GM12878 (cell line): ENCODE measurements at regions not wholly inside any gene's neighbourhood (a gene's known extent, or its start where the extent isn't known, plus 50 kb on each side); places are given as distances from the start of the nearest gene placed in this dataset.

Experiments used
- ATAC-seq: fragments of 200-7000 bp; cut with Tn5 transposase; 3 replicates; pipeline ENCODE4 v1.9.1; 2020; ENCODE audit warnings: mild to moderate bottlenecking, moderate library complexity
- BruUV-seq: library from RNA; stranded (reverse); fragments of 400-500 nt; replicated peaks from 2 replicates; lab custom pipeline; 2021; lab: Mats Ljungman, UMichigan
- CTCF ChIA-PET: fragments of 300-600 bp; sonication (Branson Sonifier 250); formaldehyde crosslinking; extraction: SDS; loops from one replicate; lab custom pipeline; 2021; ENCODE audit warnings: inconsistent platforms; lab: Yijun Ruan, JAX
- POLR2A ChIA-PET: fragments of 350-600 bp; formaldehyde crosslinking; extraction: SDS; loops from one replicate; lab custom pipeline; 2021; ENCODE audit warnings: inconsistent platforms; lab: Charles Lee
- RAD21 ChIA-PET: fragments of 300-600 bp; sonication (Branson Sonifier 250); formaldehyde crosslinking; loops from one replicate; lab custom pipeline; 2023; ENCODE audit warnings: antibody characterized with exemption; ENCODE audit not compliant: unreplicated experiment; lab: Charles Lee
- SMC1A ChIA-PET: fragments of 300-600 bp; sonication (Branson Sonifier 250); formaldehyde crosslinking; loops from one replicate; lab custom pipeline; 2023; ENCODE audit not compliant: unreplicated experiment, uncharacterized antibody; lab: Charles Lee
- DNase-seq: peaks from one replicate; pipeline ENCODE4 v3.0.0-alpha.2; 2011; ENCODE audit warnings: low read depth, low spot score
- FAIRE-seq: peaks from 3 replicates; lab custom pipeline; 2011; peaks lifted over from hg19 to GRCh38; lab: Jason Lieb, UNC
- H2AFZ ChIP-seq: 2 replicates; pipeline ENCODE4 v1.6.0; 2011; ENCODE audit warnings: low read depth, low read length, control low read depth; ENCODE audit not compliant: control insufficient read depth
- H3K27ac ChIP-seq: 2 replicates; pipeline ENCODE4 v1.5.1; 2011; ENCODE audit warnings: control low read depth; ENCODE audit not compliant: control insufficient read depth, insufficient read depth
- H3K27me3 ChIP-seq, 2 experiments: replicated peaks in 1 of 2; 2 replicates each; pipeline versions ENCODE4 v1.6.0 to v1.6.1; 2011; ENCODE audit warnings: low read length in 1 of 2; ENCODE audit not compliant: control insufficient read depth in 2 of 2, insufficient read depth in 2 of 2
- H3K36me3 ChIP-seq, 2 experiments: 2 replicates each; pipeline ENCODE4 v1.5.1; 2011; ENCODE audit warnings: low read length in 1 of 2; ENCODE audit not compliant: control insufficient read depth in 2 of 2, insufficient read depth in 2 of 2
- H3K4me1 ChIP-seq: 2 replicates; pipeline ENCODE4 v1.6.1; 2011; ENCODE audit warnings: mild to moderate bottlenecking, low read length, moderate library complexity, mixed read lengths; ENCODE audit not compliant: control insufficient read depth, insufficient read depth
- H3K4me2 ChIP-seq: 2 replicates; pipeline ENCODE4 v1.6.0; 2011; ENCODE audit warnings: control low read depth; ENCODE audit not compliant: control insufficient read depth, insufficient read depth
- H3K4me3 ChIP-seq: fragments of 200-600 bp; sonication (generic); 2 replicates; pipeline ENCODE4 v1.5.1; 2016
- H3K79me2 ChIP-seq: 2 replicates; pipeline ENCODE4 v1.6.0; 2011; ENCODE audit warnings: low read length; ENCODE audit not compliant: control insufficient read depth, insufficient read depth
- H3K9ac ChIP-seq: 2 replicates; pipeline ENCODE4 v1.8.0; 2011; ENCODE audit warnings: low read length, control low read depth, mixed read lengths; ENCODE audit not compliant: control insufficient read depth, insufficient read depth
- H3K9me3 ChIP-seq: replicated peaks from 3 replicates; pipeline ENCODE4 v1.5.1; 2011; ENCODE audit warnings: mild to moderate bottlenecking, low read length; ENCODE audit not compliant: control insufficient read depth, insufficient read depth
- H4K20me1 ChIP-seq: 2 replicates; pipeline ENCODE4 v1.6.0; 2011; ENCODE audit not compliant: control insufficient read depth, insufficient read depth
- ATF3 ChIP-seq: IDR thresholded peaks from 2 replicates; pipeline ENCODE4 v1.6.1; 2011; ENCODE audit warnings: low read depth, mild to moderate bottlenecking, low read length, moderate library complexity, borderline replicate concordance; ENCODE audit errors: extremely low read depth
- CHD2 ChIP-seq: IDR thresholded peaks from 2 replicates; pipeline ENCODE4 v1.6.1; 2011; ENCODE audit warnings: low read depth, low read length, improper control_type of control experiment, borderline replicate concordance
- EZH2 ChIP-seq: IDR thresholded peaks from 2 replicates; pipeline ENCODE4 v1.6.1; 2012; ENCODE audit warnings: low read depth, mild to moderate bottlenecking, control low read depth, inconsistent platforms, low read length, borderline replicate concordance; ENCODE audit not compliant: control insufficient read depth
- FOS ChIP-seq: IDR thresholded peaks from 3 replicates; pipeline ENCODE4 v1.6.1; 2011; ENCODE audit warnings: borderline replicate concordance; ENCODE audit not compliant: insufficient read length; ENCODE audit errors: extremely low read depth
- FOXK2 ChIP-seq: fragments of 450-650 bp; IDR thresholded peaks from 2 replicates; pipeline ENCODE4 v1.6.1; 2017; ENCODE audit warnings: mild to moderate bottlenecking, moderate library complexity
- GABPA ChIP-seq: IDR thresholded peaks from 2 replicates; pipeline ENCODE4 v1.6.1; 2014; ENCODE audit warnings: antibody characterized with exemption, low read depth, mild to moderate bottlenecking, inconsistent platforms
- HDGF ChIP-seq: fragments of 450-650 bp; IDR thresholded peaks from 2 replicates; pipeline ENCODE4 v1.6.1; 2016; ENCODE audit warnings: antibody characterized with exemption
- KAT2A ChIP-seq: conservative IDR thresholded peaks from 2 replicates; pipeline ENCODE4 v1.6.1; 2011; ENCODE audit warnings: low read depth, low read length; ENCODE audit not compliant: control insufficient read depth
- MTA3 ChIP-seq: IDR thresholded peaks from 2 replicates; pipeline ENCODE4 v1.6.1; 2012; ENCODE audit warnings: low read length, inconsistent platforms, borderline replicate concordance
- MXI1 ChIP-seq: fragments of 150-350 bp; IDR thresholded peaks from 2 replicates; pipeline ENCODE4 v1.6.1; 2011; ENCODE audit warnings: low read depth, mild to moderate bottlenecking, inconsistent platforms, low read length, improper control_type of control experiment
- MYC ChIP-seq: IDR thresholded peaks from 2 replicates; pipeline ENCODE4 v1.6.1; 2011; ENCODE audit warnings: mild to moderate bottlenecking, low read length, moderate library complexity, inconsistent platforms; ENCODE audit not compliant: insufficient read depth, insufficient replicate concordance, insufficient read length, severe bottlenecking
- NBN ChIP-seq: fragments of 450-650 bp; IDR thresholded peaks from 2 replicates; pipeline ENCODE4 v1.6.1; 2016
- NKRF ChIP-seq: fragments of 450-650 bp; conservative IDR thresholded peaks from 2 replicates; pipeline ENCODE4 v1.6.1; 2017; ENCODE audit warnings: mild to moderate bottlenecking, moderate library complexity
- POU2F2 ChIP-seq: IDR thresholded peaks from 3 replicates; pipeline ENCODE4 v1.6.1; 2011; ENCODE audit warnings: low read depth, mild to moderate bottlenecking, low read length, borderline replicate concordance
- RBBP5 ChIP-seq: fragments of 200-600 bp; sonication (generic); conservative IDR thresholded peaks from 2 replicates; pipeline ENCODE4 v1.6.1; 2016
- RCOR1 ChIP-seq: conservative IDR thresholded peaks from 2 replicates; pipeline ENCODE4 v1.6.1; 2012; ENCODE audit warnings: low read depth, low read length, improper control_type of control experiment
- SMAD5 ChIP-seq: IDR thresholded peaks from 2 replicates; pipeline ENCODE4 v1.6.1; 2016; ENCODE audit warnings: antibody characterized with exemption, low read depth
- SMARCA5 ChIP-seq: fragments of 450-650 bp; IDR thresholded peaks from 2 replicates; pipeline ENCODE4 v1.6.1; 2017; ENCODE audit warnings: mild to moderate bottlenecking
- ZSCAN29 ChIP-seq: fragments of 450-650 bp; IDR thresholded peaks from 2 replicates; pipeline ENCODE4 v1.6.1; 2017; ENCODE audit warnings: mild to moderate bottlenecking, moderate library complexity
- WGBS: methylation state at CpG from one replicate; pipeline ENCODE4 v1.1.6; 2016; ENCODE audit warnings: low lambda C conversion rate; ENCODE audit not compliant: insufficient replicate concordance, insufficient coverage; ENCODE audit errors: missing lambda C conversion rate; 5-methylcytosine and 5-hydroxymethylcytosine counted together
- in situ Hi-C: fragments of 300-500 bp; cut with MboI; formaldehyde crosslinking; loops from 9 replicates; pipeline ENCODE4 v1.14.3; 2018; ENCODE audit warnings: mixed read lengths
- intact Hi-C: fragments of 100-400 bp; cut with micrococcal nuclease; formaldehyde crosslinking; loops from one replicate; pipeline ENCODE4 v1.14.2; 2022; ENCODE audit not compliant: unreplicated experiment
- TF ChIP-seq, protein P1 (sequence below): IDR thresholded peaks from 2 replicates; pipeline ENCODE4 v1.6.1; 2011; ENCODE audit warnings: mild to moderate bottlenecking, low read depth, low read length, moderate library complexity; ENCODE audit not compliant: insufficient replicate concordance

- TF ChIP-seq, protein P1, sequence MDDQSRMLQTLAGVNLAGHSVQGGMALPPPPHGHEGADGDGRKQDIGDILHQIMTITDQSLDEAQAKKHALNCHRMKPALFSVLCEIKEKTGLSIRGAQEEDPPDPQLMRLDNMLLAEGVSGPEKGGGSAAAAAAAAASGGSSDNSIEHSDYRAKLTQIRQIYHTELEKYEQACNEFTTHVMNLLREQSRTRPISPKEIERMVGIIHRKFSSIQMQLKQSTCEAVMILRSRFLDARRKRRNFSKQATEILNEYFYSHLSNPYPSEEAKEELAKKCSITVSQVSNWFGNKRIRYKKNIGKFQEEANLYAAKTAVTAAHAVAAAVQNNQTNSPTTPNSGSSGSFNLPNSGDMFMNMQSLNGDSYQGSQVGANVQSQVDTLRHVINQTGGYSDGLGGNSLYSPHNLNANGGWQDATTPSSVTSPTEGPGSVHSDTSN = no peak
- TF ChIP-seq MXI1 (no peak), ATF3 (no peak), ZSCAN29 (no peak), KAT2A (no peak), MTA3 (no peak), POU2F2 (no peak)
Measured at GRCh38 chrX:7638078-7638710, 204.8 kb upstream of the VCX start (continued).

GRCh38 chrX:7637066-7637465, 205.9 kb upstream of the VCX start:
- Histone ChIP-seq H3K4me2 (no peak overlapping the region), H3K9me3 (no peaks in the 10 kb centered on the region), H4K20me1 (no peaks in the 10 kb centered on the region), H3K27ac (no peak overlapping the region), H3K27me3 (no peaks in the 10 kb centered on the region), H3K79me2 (no peaks in the 10 kb centered on the region), H3K9ac (no peak overlapping the region), H3K4me1 (no peaks in the 10 kb centered on the region), H3K36me3 (no peaks in the 10 kb centered on the region), H3K4me3 (no peak overlapping the region), H2AFZ (no peak overlapping the region)
- 23% methylated on average over 3 of the region's 3 CpGs for WGBS
- ChIA-PET CTCF (no interaction called here), POLR2A (no interaction called here), SMC1A (no interaction called here), RAD21 (no interaction called here)
- in situ Hi-C loops = no loop called here
- ATAC-seq (no peak), FAIRE-seq (no peak), DNase-seq (no peak)
- TF ChIP-seq NKRF (no peak), SMAD5 (no peak), EZH2 (no peak), NBN (no peak), GABPA (no peak), FOS (no peak), FOXK2 (no peak), HDGF (no peak), RBBP5 (no peak), CHD2 (no peak), MYC (no peak), RCOR1 (no peak), SMARCA5 (no peak)
- intact Hi-C loops = no loop called here
- no TSS peak for BruUV-seq
